Colonic mucosa (tissue), 4 donors: ENCODE measurements at regions not wholly inside any gene's neighbourhood (a gene's known extent, or its start where the extent isn't known, plus 50 kb on each side); places are given as distances from the start of the nearest gene placed in this dataset.

ENCODE experiments used
- DNase-seq: peaks from one replicate; pipeline ENCODE4 v3.0.0-alpha.2; 2020
- H3K27ac ChIP-seq: fragments of 200-600 bp; one replicate; pipeline ENCODE4 v1.8.0; 2021
- H3K27me3 ChIP-seq: fragments of 200-600 bp; one replicate; pipeline ENCODE4 v1.8.0; 2021
- H3K36me3 ChIP-seq: fragments of 200-600 bp; one replicate; pipeline ENCODE4 v1.8.0; 2021
- H3K4me1 ChIP-seq: fragments of 200-600 bp; one replicate; pipeline ENCODE4 v1.8.0; 2021; ENCODE audit warnings: mild to moderate bottlenecking
- H3K4me3 ChIP-seq: fragments of 200-600 bp; one replicate; pipeline ENCODE4 v1.8.0; 2021
- H3K9ac ChIP-seq, 2 donors: one replicate each; pipeline ENCODE4 v1.7.0; 2013; ENCODE audit warnings: control low read depth in 2 of 2, low read depth in 2 of 2, low read length in 2 of 2
- H3K9me3 ChIP-seq: fragments of 200-600 bp; one replicate; pipeline ENCODE4 v1.8.0; 2021
- intact Hi-C: fragments of 100-400 bp; cut with DNase I; formaldehyde crosslinking; loops from one replicate; pipeline ENCODE4 v1.14.1; 2022
- TF ChIP-seq, protein P1 (sequence below): fragments of 200-600 bp; IDR thresholded peaks from one replicate; pipeline ENCODE4 v1.8.0; 2022; ENCODE audit warnings: antibody characterized with exemption, mild to moderate bottlenecking
- donor health status: healthy.
- donor health status: DM: no; HTN: no; CAD: no.
- donor health status: DM: no; HTN: no; CAD: no.

DNA sequence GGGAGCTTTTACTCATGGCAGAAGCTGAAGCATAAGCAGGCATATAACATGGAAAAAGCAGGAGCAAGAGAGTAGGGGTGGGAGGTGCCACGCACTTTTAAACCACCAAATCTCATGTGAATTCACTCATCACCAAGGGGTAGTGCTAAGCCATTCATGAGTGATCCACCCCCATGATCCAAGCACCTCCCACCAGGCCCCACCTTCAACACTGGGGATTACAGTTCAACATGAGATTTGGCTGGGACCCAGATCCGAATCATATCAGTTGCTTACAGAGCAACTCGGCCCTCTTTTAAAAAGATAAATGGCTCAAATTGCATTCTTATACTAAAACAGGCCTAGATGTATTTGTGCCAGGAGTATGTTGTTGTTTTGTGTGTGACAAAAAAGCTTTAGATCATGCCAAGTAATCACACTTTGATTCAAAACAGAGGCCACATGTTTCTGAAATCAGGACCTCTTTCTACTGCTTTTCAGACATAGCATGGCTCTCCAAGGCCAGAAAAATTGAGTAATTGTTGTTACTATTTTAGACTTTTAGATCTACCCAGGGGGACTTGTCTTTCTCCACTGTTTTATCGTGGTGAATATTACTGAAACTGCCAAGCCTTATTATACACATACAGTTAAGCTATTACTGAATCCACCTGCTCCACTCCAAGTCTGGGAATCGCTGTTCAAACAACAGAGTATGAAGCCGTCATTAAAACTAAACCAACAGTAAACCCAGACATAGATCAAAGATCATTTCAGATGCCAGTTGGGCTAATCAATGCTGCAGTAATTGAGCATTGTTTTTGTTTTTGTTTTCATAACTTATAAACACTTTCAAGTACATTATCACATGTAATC lies 163.3 kb downstream of the KCNJ2 start:
- H3K4me1 ChIP-seq, result no peaks in the 10 kb centered on the region
- no peak overlapping the region for H3K27ac ChIP-seq
- intact Hi-C loops, result no loop called here
- TF ChIP-seq, protein P1, sequence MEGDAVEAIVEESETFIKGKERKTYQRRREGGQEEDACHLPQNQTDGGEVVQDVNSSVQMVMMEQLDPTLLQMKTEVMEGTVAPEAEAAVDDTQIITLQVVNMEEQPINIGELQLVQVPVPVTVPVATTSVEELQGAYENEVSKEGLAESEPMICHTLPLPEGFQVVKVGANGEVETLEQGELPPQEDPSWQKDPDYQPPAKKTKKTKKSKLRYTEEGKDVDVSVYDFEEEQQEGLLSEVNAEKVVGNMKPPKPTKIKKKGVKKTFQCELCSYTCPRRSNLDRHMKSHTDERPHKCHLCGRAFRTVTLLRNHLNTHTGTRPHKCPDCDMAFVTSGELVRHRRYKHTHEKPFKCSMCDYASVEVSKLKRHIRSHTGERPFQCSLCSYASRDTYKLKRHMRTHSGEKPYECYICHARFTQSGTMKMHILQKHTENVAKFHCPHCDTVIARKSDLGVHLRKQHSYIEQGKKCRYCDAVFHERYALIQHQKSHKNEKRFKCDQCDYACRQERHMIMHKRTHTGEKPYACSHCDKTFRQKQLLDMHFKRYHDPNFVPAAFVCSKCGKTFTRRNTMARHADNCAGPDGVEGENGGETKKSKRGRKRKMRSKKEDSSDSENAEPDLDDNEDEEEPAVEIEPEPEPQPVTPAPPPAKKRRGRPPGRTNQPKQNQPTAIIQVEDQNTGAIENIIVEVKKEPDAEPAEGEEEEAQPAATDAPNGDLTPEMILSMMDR, result no peak
- H3K36me3 ChIP-seq, result no peaks in the 10 kb centered on the region
- no peaks in the 10 kb centered on the region for H3K9me3 ChIP-seq
- no peak overlapping the region for H3K9ac ChIP-seq
- no peak overlapping the region for H3K4me3 ChIP-seq
- peak; percentile 59 for DNase-seq
- H3K27me3 ChIP-seq, result no peaks in the 10 kb centered on the region

DNA sequence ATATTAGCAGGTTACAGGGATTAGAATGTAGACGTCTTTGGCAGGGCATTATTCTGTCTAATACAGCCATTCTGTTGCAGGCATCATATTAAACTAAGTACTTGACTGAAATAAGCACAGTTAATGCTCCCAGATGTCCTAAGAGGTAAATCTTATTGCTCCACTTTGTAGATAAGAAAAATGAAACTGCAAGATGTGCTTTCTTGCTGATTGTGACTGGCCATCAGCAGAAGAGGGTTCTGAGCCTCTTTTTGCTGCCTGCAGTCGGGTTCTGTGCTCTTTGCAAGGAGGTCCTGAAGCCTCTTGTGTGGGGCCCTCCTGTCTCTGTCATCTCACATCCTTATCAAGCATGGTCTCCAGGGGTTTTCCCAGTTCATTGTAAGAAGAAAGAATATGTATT lies 167.1 kb downstream of the KCNJ2 start:
- Histone ChIP-seq H3K27ac (no peak overlapping the region), H3K9me3 (no peaks in the 10 kb centered on the region), H3K9ac (no peak overlapping the region), H3K4me3 (no peak overlapping the region), H3K36me3 (no peaks in the 10 kb centered on the region), H3K4me1 (no peaks in the 10 kb centered on the region), H3K27me3 (no peaks in the 10 kb centered on the region)
- intact Hi-C loops, result no loop called here
- TF ChIP-seq, protein P1, result no peak
- no peak for DNase-seq

DNA sequence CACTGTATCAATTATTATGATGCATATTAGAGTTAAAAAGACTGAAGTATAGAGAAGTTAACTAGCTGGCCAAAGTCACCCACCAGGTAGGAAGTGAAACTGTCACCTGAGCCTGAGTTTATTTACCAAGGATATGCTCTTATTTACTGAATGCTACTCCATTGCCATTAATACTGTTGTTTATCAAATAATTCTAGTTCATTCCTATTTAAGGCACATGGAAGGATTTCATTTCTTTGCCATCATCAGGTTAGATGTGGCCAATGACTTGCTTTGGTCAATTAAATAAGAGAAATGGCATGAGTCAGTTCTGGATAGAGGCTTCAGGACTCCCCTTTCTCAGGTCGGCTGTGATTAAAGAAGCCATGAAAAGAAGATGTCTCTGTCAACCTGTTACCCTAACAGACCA lies 169.6 kb downstream of the KCNJ2 start:
- no peak overlapping the region for H3K9ac ChIP-seq
- H3K27ac ChIP-seq, result no peak overlapping the region
- H3K4me1 ChIP-seq, result no peaks in the 10 kb centered on the region
- DNase-seq, result no peak
- no peak overlapping the region for H3K4me3 ChIP-seq
- no peaks in the 10 kb centered on the region for H3K9me3 ChIP-seq
- TF ChIP-seq, protein P1, result no peak
- intact Hi-C loops, result no loop called here
- H3K36me3 ChIP-seq, result no peaks in the 10 kb centered on the region
- H3K27me3 ChIP-seq, result no peaks in the 10 kb centered on the region

DNA sequence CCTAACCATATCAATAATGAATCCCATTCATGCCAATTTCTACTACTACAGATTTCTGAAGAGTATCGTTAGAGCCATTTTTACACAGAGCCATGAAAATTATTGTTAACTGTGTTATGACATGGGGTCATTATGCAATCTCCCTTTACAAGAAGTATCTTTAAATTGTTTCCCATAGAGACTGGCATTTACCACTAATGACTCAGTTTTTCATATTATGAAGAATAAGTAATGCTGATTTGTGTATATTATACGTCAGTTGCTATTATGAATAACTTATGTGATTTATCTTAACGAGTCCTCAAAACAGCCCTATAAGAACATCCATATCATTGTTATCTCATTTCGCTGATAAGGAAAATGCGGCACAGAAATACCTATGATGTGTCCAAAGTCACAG lies 173.8 kb downstream of the KCNJ2 start:
- DNase-seq, result no peak
- Histone ChIP-seq H3K4me1 (no peaks in the 10 kb centered on the region), H3K4me3 (no peak overlapping the region), H3K27me3 (no peaks in the 10 kb centered on the region), H3K9me3 (no peaks in the 10 kb centered on the region), H3K27ac (no peak overlapping the region), H3K9ac (no peak overlapping the region), H3K36me3 (no peaks in the 10 kb centered on the region)
- intact Hi-C loops, result no loop called here
- TF ChIP-seq, protein P1, result no peak

DNA sequence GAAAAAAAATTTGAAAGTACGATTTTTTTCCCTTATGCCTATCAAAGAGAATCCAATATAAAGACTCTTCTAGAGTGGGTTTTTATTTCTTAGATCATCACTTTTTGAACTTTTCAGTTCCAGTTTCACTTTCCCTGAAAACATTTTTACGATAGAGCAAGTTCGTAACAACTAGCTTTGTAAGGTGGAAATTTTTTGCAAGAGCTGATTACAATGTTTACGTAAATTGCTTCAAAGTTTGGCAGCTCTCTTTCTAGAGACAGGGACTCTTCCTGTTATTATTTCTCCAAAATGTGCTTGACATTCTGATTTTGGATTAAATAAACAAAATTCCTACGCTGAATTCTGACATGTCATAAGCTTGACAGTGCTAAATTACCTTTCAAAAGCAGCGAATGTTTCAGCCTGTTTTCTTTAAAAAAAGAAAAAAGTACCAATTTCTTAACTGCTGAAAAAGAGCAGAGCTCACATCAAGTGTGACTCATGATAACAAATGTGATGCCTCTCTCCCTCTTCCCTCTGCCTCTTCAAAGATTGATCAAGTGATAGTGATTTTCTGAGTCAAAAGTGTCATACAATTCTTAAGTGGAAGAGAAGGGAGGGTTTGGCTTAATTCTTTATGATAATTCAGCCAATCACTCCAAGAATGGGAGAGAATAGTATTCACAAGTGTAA lies 175.2 kb downstream of the KCNJ2 start:
- Histone ChIP-seq H3K36me3 (no peaks in the 10 kb centered on the region), H3K27ac (peak overlapping the region; percentile 9), H3K9me3 (no peaks in the 10 kb centered on the region), H3K4me1 (no peaks in the 10 kb centered on the region), H3K9ac (no peak overlapping the region), H3K27me3 (no peaks in the 10 kb centered on the region), H3K4me3 (peak overlapping the region; percentile 4)
- TF ChIP-seq, protein P1, result no peak
- intact Hi-C loops, result no loop called here
- no peak for DNase-seq
